Breast epithelium (tissue), 4 donors: ENCODE measurements at regions not wholly inside any gene's neighbourhood (a gene's known extent, or its start where the extent isn't known, plus 50 kb on each side); places are given as distances from the start of the nearest gene placed in this dataset.
"Not testable (repeated sequence)": the region's sequence is repeated elsewhere in the genome, so short reads cannot be mapped to it uniquely, and the experiment has no call there.

Source experiments
- DNase-seq, 2 donors: peaks; one replicate each; pipeline ENCODE4 v3.0.0-alpha.2; 2019; ENCODE audit warnings: low spot score in 2 of 2
- H3K27ac ChIP-seq, 2 donors: fragments of 200-600 bp; sonication (generic) in 1 of 2; one replicate each; pipeline ENCODE4 v1.5.1; 2016 to 2019; ENCODE audit warnings: mild to moderate bottlenecking in 1 of 2
- H3K27me3 ChIP-seq, 2 donors: fragments of 200-600 bp; sonication (generic) in 1 of 2; one replicate each; pipeline versions ENCODE4 v1.5.1 to v1.6.0; 2017 to 2019; ENCODE audit warnings: control low read depth in 1 of 2, mild to moderate bottlenecking in 1 of 2
- H3K36me3 ChIP-seq: fragments of 200-600 bp; one replicate; pipeline ENCODE4 v1.5.1; 2019
- H3K4me1 ChIP-seq, 2 donors: fragments of 200-600 bp; sonication (generic); one replicate each; pipeline ENCODE4 v1.5.1; 2016 to 2019; ENCODE audit warnings: control low read depth in 1 of 2
- H3K4me3 ChIP-seq, 3 donors: fragments of 200-600 bp; sonication (generic); 1 replicate in 2 of 3; 2 replicates in 1 of 3; pipeline ENCODE4 v1.5.1; 2016 to 2019; ENCODE audit warnings: mild to moderate bottlenecking in 3 of 3, moderate library complexity in 2 of 3
- H3K9me3 ChIP-seq, 2 donors: fragments of 200-600 bp; sonication (generic) in 1 of 2; one replicate each; pipeline ENCODE4 v1.5.1; 2016 to 2019; ENCODE audit warnings: control low read depth in 1 of 2
- CTCF ChIP-seq, 3 donors: fragments of 450-650 bp; IDR thresholded peaks; one replicate each; pipeline ENCODE4 v1.5.1; 2016 to 2017; ENCODE audit warnings: antibody characterized with exemption in 3 of 3, mild to moderate bottlenecking in 3 of 3, moderate library complexity in 3 of 3
- POLR2A ChIP-seq: fragments of 450-650 bp; IDR thresholded peaks from one replicate; pipeline ENCODE4 v1.6.1; 2016; ENCODE audit warnings: antibody characterized with exemption, mild to moderate bottlenecking, moderate library complexity
- POLR2AphosphoS5 ChIP-seq, 3 donors: sonication (generic); formaldehyde crosslinking; IDR thresholded peaks; one replicate each; pipeline ENCODE4 v1.6.1; 2017; ENCODE audit warnings: antibody characterized with exemption in 3 of 3
- intact Hi-C: fragments of 100-400 bp; cut with DNase I; formaldehyde crosslinking; loops from one replicate; pipeline ENCODE4 v1.15.1; 2023; ENCODE audit warnings: low total_unique reads

GRCh38 chr2:20949256-20949655 lies 94.6 kb downstream of the APOB start:
- intact Hi-C loops = no loop called here
- Histone ChIP-seq H3K36me3 (no peaks in the 10 kb centered on the region), H3K27ac (no peak overlapping the region), H3K27me3 (no peaks in the 10 kb centered on the region), H3K4me3 (no peak overlapping the region), H3K4me1 (no peaks in the 10 kb centered on the region), H3K9me3 (no peaks in the 10 kb centered on the region)
- TF ChIP-seq POLR2A (no peak), CTCF (IDR thresholded peaks at IDR 0.05) (no peak), POLR2AphosphoS5 (IDR thresholded peaks at IDR 0.05) (no peak)
- no peak for DNase-seq

GRCh38 chr2:20946468-20946867 lies 97.4 kb downstream of the APOB start:
- intact Hi-C loops = no loop called here
- Histone ChIP-seq H3K27ac (no peak overlapping the region), H3K36me3 (no peaks in the 10 kb centered on the region), H3K27me3 (peaks cover 0 to 6% of the 10 kb centered on the region in 2 donors), H3K4me3 (no peak overlapping the region), H3K4me1 (no peaks in the 10 kb centered on the region), H3K9me3 (no peaks in the 10 kb centered on the region)
- DNase-seq = no peak
- TF ChIP-seq POLR2AphosphoS5 (IDR thresholded peaks at IDR 0.05) = no peak
- TF ChIP-seq POLR2A = no peak
- TF ChIP-seq CTCF (IDR thresholded peaks at IDR 0.05) = no peak

- DNase-seq, H3K27ac ChIP-seq, H3K27me3 ChIP-seq, intact Hi-C loops, H3K4me1 ChIP-seq, H3K36me3 ChIP-seq, H3K9me3 ChIP-seq, H3K4me3 ChIP-seq: not testable (repeated sequence)
Observed at GRCh38 chr2:20943721-20944120, 100.2 kb downstream of the APOB start.

GRCh38 chr2:20942646-20943125 lies 101.2 kb downstream of the APOB start:
- no peaks in the 10 kb centered on the region for H3K4me1 ChIP-seq
- no peaks in the 10 kb centered on the region for H3K9me3 ChIP-seq
- intact Hi-C loops = no loop called here
- TF ChIP-seq POLR2A (no peak), CTCF (IDR thresholded peaks at IDR 0.05) (no peak), POLR2AphosphoS5 (IDR thresholded peaks at IDR 0.05) (no peak)
- DNase-seq = no peak
- H3K27ac ChIP-seq = no peak overlapping the region
- no peak overlapping the region for H3K4me3 ChIP-seq
- H3K36me3 ChIP-seq = no peaks in the 10 kb centered on the region
- peaks cover 0 to 6% of the 10 kb centered on the region in 2 donors for H3K27me3 ChIP-seq

- H3K27me3 ChIP-seq = peaks cover 0 to 6% of the 10 kb centered on the region in 2 donors
Observed at GRCh38 chr2:20940856-20941255, 103.0 kb downstream of the APOB start.

More at GRCh38 chr2:20940856-20941255, 103.0 kb downstream of the APOB start:
- Histone ChIP-seq H3K4me1 (no peaks in the 10 kb centered on the region), H3K27ac (no peak overlapping the region), H3K4me3 (no peak overlapping the region), H3K9me3 (no peaks in the 10 kb centered on the region), H3K36me3 (no peaks in the 10 kb centered on the region)
- DNase-seq = no peak
- intact Hi-C loops = no loop called here
- TF ChIP-seq POLR2A (no peak), CTCF (IDR thresholded peaks at IDR 0.05) (no peak), POLR2AphosphoS5 (IDR thresholded peaks at IDR 0.05) (no peak)
